ENCODE measurements at regions not wholly inside any gene's neighbourhood (a gene's known extent, or its start where the extent isn't known, plus 50 kb on each side); places are given as distances from the start of the nearest gene placed in this dataset.

GRCh38 chr10:33746836-33747268, 412.4 kb upstream of the NRP1 start:
- TF ChIP-seq TAF1 (IDR thresholded peaks at IDR 0.05; ENCODE audit: borderline replicate concordance, insufficient read depth, low read length) = no peak
- no peak for TF ChIP-seq POLR2AphosphoS5 (IDR thresholded peaks at IDR 0.05; ENCODE audit: low read depth, low read length)
- no peak for TF ChIP-seq FOXP2 (optimal IDR thresholded peaks at IDR 0.05; ENCODE audit: borderline replicate concordance, extremely low read depth, extremely low read length, insufficient read depth)
- no peak for TF ChIP-seq SIN3A (IDR thresholded peaks at IDR 0.05; ENCODE audit: borderline replicate concordance, insufficient read depth, low read length)
- no peak for TF ChIP-seq REST (IDR thresholded peaks at IDR 0.05; ENCODE audit: insufficient read depth in 1 of 2, low read depth in 2 of 2, low read length in 2 of 2)

Measured in PFSK-1 (cell line).